Spleen (tissue), 7 donors: ENCODE measurements at regions not wholly inside any gene's neighbourhood (a gene's known extent, or its start where the extent isn't known, plus 50 kb on each side); places are given as distances from the start of the nearest gene placed in this dataset.

Experiments used
- CTCF ChIP-seq, 11 experiments: fragments of 200-600 bp in 7 of 11; fragments of 450-650 bp in 4 of 11; sonication (generic) in 4 of 11; IDR thresholded peaks in 8 of 11; conservative IDR thresholded peaks in 3 of 11; 1 replicate in 7 of 11; 2 replicates in 4 of 11; pipeline versions ENCODE4 v1.4.0 to v1.8.0; 2016 to 2021; ENCODE audit warnings: antibody characterized with exemption in 11 of 11, inconsistent platforms in 4 of 11, mild to moderate bottlenecking in 1 of 11
- POLR2A ChIP-seq, 3 donors: fragments of 450-650 bp; IDR thresholded peaks; one replicate each; pipeline ENCODE4 v1.5.1; 2017; ENCODE audit warnings: antibody characterized with exemption in 3 of 3, mild to moderate bottlenecking in 1 of 3
- donor health status: DM: no; HTN: no; CAD: no; lungs with moderate emphysema.
- donor health status: DM: no; HTN: no; CAD: no.
- donor health status: DM: no; HTN: no; CAD: no.

GRCh38 chr9:109894473-109894872 lies 114.5 kb downstream of the PALM2AKAP2 start:
- TF ChIP-seq CTCF (IDR thresholded peaks at IDR 0.05 in 8 of 11, conservative IDR thresholded peaks at IDR 0.05 in 3 of 11) (no peak), POLR2A (IDR thresholded peaks at IDR 0.05) (no peak)
